Brain microvascular endothelial cell (primary cell): ENCODE measurements at regions not wholly inside any gene's neighbourhood (a gene's known extent, or its start where the extent isn't known, plus 50 kb on each side); places are given as distances from the start of the nearest gene placed in this dataset.

ENCODE experiments used
- DNase-seq: peaks from one replicate; pipeline ENCODE4 v3.0.0-alpha.2; 2020
- H3K27ac ChIP-seq: fragments of 250-450 bp; sonication (Bioruptor Pico); 2 replicates; pipeline ENCODE4 v1.5.1; 2020; ENCODE audit warnings: mild to moderate bottlenecking, moderate library complexity
- H3K27me3 ChIP-seq: fragments of 250-450 bp; sonication (Bioruptor Pico); replicated peaks from 2 replicates; pipeline ENCODE4 v1.5.1; 2020; ENCODE audit warnings: mild to moderate bottlenecking
- H3K36me3 ChIP-seq: fragments of 250-450 bp; sonication (Bioruptor Pico); replicated peaks from 2 replicates; pipeline ENCODE4 v1.5.1; 2020; ENCODE audit warnings: mild to moderate bottlenecking
- H3K4me3 ChIP-seq: 2 replicates; pipeline ENCODE4 v1.5.1; 2011; ENCODE audit warnings: low read depth, mild to moderate bottlenecking, control low read depth, low read length, moderate library complexity
- CTCF ChIP-seq: IDR thresholded peaks from 2 replicates; pipeline ENCODE4 v1.5.1; 2011; ENCODE audit warnings: low read depth, mild to moderate bottlenecking, moderate library complexity, low read length, control low read depth, inconsistent platforms; ENCODE audit errors: missing control alignments
- in situ Hi-C: cut with HindIII; loops from 2 replicates; pipeline ENCODE4 v1.10.0; 2017; ENCODE audit warnings: low sequenced_read_pairs, low pct_ligation_motif_present

- in situ Hi-C loops = no loop called here
- TF ChIP-seq CTCF = no peak
- DNase-seq = no peak
- H3K27me3 ChIP-seq = no peaks in the 10 kb centered on the region
- no peaks in the 10 kb centered on the region for H3K36me3 ChIP-seq
- no peak overlapping the region for H3K4me3 ChIP-seq
- no peak overlapping the region for H3K27ac ChIP-seq
Observed at GRCh38 chr14:38385836-38386235, 129.9 kb upstream of the CLEC14A start.

- no peak for DNase-seq
- Histone ChIP-seq H3K36me3 (no peaks in the 10 kb centered on the region), H3K4me3 (no peak overlapping the region), H3K27ac (no peak overlapping the region), H3K27me3 (no peaks in the 10 kb centered on the region)
- TF ChIP-seq CTCF = no peak
- in situ Hi-C loops = no loop called here
Observed at GRCh38 chr14:38385343-38385742, 129.4 kb upstream of the CLEC14A start.

- in situ Hi-C loops = no loop called here
- Histone ChIP-seq H3K27ac (no peak overlapping the region), H3K36me3 (no peaks in the 10 kb centered on the region), H3K4me3 (no peak overlapping the region), H3K27me3 (no peaks in the 10 kb centered on the region)
- DNase-seq = no peak
- TF ChIP-seq CTCF = no peak
Observed at GRCh38 chr14:38384741-38385140, 128.8 kb upstream of the CLEC14A start.

- Histone ChIP-seq H3K4me3 (no peak overlapping the region), H3K36me3 (no peaks in the 10 kb centered on the region), H3K27ac (no peak overlapping the region), H3K27me3 (no peaks in the 10 kb centered on the region)
- DNase-seq = no peak
- in situ Hi-C loops = no loop called here
- TF ChIP-seq CTCF = no peak
Observed at GRCh38 chr14:38367922-38368321, 112.0 kb upstream of the CLEC14A start.

GRCh38 chr14:38366374-38366773 lies 110.5 kb upstream of the CLEC14A start:
- Histone ChIP-seq H3K27me3 (no peaks in the 10 kb centered on the region), H3K36me3 (no peaks in the 10 kb centered on the region), H3K4me3 (no peak overlapping the region), H3K27ac (no peak overlapping the region)
- DNase-seq = no peak
- no peak for TF ChIP-seq CTCF
- in situ Hi-C loops = no loop called here

- H3K27me3 ChIP-seq = no peaks in the 10 kb centered on the region
- no peaks in the 10 kb centered on the region for H3K36me3 ChIP-seq
- in situ Hi-C loops = no loop called here
- no peak overlapping the region for H3K4me3 ChIP-seq
- no peak overlapping the region for H3K27ac ChIP-seq
- TF ChIP-seq CTCF = no peak
- no peak for DNase-seq
Observed at GRCh38 chr14:38363217-38363616, 107.3 kb upstream of the CLEC14A start.
